Neural cell (in vitro differentiated cells): ENCODE measurements at regions not wholly inside any gene's neighbourhood (a gene's known extent, or its start where the extent isn't known, plus 50 kb on each side); places are given as distances from the start of the nearest gene placed in this dataset.

Experiments
- CTCF ChIP-seq: fragments of 450-650 bp; IDR thresholded peaks from 2 replicates; pipeline ENCODE4 v1.5.1; 2014; ENCODE audit warnings: antibody characterized with exemption, mild to moderate bottlenecking, moderate library complexity; ENCODE audit not compliant: poor library complexity, severe bottlenecking
- EP300 ChIP-seq: fragments of 450-650 bp; conservative IDR thresholded peaks from 2 replicates; pipeline ENCODE4 v1.6.1; 2014; ENCODE audit warnings: antibody characterized with exemption, mild to moderate bottlenecking, moderate library complexity; ENCODE audit not compliant: poor library complexity, severe bottlenecking
- EZH2 ChIP-seq: fragments of 200-600, 300-800 bp; shearing (Covaris generic), sonication (generic); IDR thresholded peaks from 2 replicates; pipeline ENCODE4 v1.6.1; 2014; ENCODE audit warnings: antibody characterized with exemption, low read length, borderline replicate concordance, mild to moderate bottlenecking; ENCODE audit not compliant: insufficient read depth, poor library complexity, severe bottlenecking
- POLR2AphosphoS5 ChIP-seq: IDR thresholded peaks from 2 replicates; pipeline ENCODE4 v1.6.1; 2012
- RAD21 ChIP-seq: fragments of 450-650 bp; conservative IDR thresholded peaks from 2 replicates; pipeline ENCODE4 v1.6.1; 2014; ENCODE audit warnings: antibody characterized with exemption, mild to moderate bottlenecking, moderate library complexity
- REST ChIP-seq: IDR thresholded peaks from 2 replicates; pipeline ENCODE4 v1.6.1; 2012; ENCODE audit warnings: borderline replicate concordance

GRCh38 chr1:168833801-168834224 is 104.8 kb upstream of the DPT start:
- TF ChIP-seq CTCF (no peak), POLR2AphosphoS5 (no peak), RAD21 (no peak), EZH2 (no peak), REST (no peak), EP300 (no peak)
